GM19193 (cell line): ENCODE measurements at regions not wholly inside any gene's neighbourhood (a gene's known extent, or its start where the extent isn't known, plus 50 kb on each side); places are given as distances from the start of the nearest gene placed in this dataset.

Source experiments
- POLR2A ChIP-seq: IDR thresholded peaks from 4 replicates; pipeline ENCODE4 v1.6.1; 2011; ENCODE audit not compliant: insufficient read depth, insufficient read length; ENCODE audit errors: extremely low read depth

DNA sequence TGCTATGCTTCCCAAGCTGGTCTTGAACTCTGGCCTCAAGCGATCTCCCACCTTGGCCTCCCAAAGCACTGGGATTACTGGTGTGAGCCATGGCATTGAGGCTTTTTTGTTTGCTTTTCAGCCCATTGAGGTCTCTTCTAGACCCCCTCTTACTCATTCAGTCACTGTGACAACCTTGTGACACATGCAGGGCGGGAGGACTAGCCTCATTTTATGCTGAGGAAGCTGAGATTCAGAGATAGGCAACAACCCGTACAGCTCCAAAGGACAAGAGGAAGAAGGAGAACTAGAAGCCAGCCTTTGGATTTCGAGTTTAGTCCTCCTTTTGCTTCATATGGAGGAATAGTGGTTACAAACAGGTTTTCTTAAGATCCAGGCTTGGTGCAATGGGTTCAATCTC, 83.9 kb upstream of the WDR26 start:
- no peak for TF ChIP-seq POLR2A

- no peak for TF ChIP-seq POLR2A
Measured at GRCh38 chr1:224519874-224520273, 85.3 kb upstream of the WDR26 start.

GRCh38 chr1:224520808-224521207, 86.2 kb upstream of the WDR26 start:
- TF ChIP-seq POLR2A: no peak

- TF ChIP-seq POLR2A: no peak
Measured at GRCh38 chr1:224521904-224522734, 87.5 kb upstream of the WDR26 start.

GRCh38 chr1:224523676-224524075, 89.1 kb upstream of the WDR26 start:
- no peak for TF ChIP-seq POLR2A

DNA sequence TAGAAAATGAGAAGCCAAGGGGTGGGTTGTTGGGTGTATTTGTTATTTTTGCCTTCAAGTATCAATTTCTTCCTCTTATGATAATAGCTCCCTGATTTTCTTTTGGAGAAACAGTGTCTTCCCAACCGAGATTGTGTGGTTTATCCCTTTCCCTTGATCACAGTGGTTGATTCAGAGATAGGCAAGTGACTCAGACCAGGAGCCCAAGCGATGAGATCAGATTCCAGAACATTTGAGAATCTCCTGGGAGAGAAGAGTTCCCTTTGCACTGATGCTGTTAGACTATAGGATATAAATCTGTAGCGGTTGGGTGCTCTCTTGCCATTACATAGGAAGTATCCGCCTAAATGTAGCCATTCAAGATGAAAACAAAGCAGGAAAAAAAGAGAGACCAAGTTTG, 90.1 kb upstream of the WDR26 start:
- no peak for TF ChIP-seq POLR2A

- TF ChIP-seq POLR2A: no peak
Measured at GRCh38 chr1:224525411-224526040, 90.6 kb upstream of the CNIH3 start.

DNA sequence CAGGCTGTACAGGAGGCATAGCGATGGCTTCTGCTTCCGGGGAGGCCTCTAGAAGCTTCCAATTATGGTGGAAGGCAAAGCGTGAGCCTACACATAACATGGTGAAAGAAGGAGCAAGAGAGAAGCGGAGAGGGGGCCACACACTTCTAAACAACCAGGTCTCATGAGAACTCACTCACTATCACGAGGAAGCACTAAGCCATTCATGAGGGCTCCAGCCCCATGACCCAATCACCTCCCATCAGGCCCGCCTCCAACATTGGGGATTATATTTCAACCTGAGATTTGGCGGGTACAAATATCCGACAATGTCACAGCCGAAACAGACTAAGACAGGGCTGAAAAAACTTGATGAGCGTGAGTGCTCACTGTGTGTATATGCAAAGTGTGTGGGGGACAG, 89.3 kb upstream of the CNIH3 start:
- no peak for TF ChIP-seq POLR2A

DNA sequence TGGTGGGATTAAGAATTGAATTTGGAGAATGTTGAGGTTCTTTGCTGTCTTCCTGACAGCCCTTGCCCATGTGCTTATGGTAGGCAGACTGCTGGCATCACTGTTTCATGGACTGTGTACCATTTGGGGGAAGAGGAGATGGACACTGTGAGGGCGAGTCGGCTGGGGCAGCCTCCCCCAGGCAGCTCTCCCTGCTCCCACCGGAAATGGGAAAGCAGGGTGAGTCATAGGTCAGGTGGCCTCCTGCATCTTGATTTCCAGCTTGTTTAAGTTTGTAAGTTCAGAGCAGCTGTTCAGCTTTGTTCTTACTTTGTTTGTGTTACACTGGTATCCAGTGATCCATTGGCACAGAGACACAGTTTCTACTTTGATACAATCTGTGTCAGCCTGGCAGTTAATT, 87.2 kb upstream of the CNIH3 start:
- TF ChIP-seq POLR2A: no peak

GRCh38 chr1:224529844-224530243, 86.3 kb upstream of the CNIH3 start:
- no peak for TF ChIP-seq POLR2A

DNA sequence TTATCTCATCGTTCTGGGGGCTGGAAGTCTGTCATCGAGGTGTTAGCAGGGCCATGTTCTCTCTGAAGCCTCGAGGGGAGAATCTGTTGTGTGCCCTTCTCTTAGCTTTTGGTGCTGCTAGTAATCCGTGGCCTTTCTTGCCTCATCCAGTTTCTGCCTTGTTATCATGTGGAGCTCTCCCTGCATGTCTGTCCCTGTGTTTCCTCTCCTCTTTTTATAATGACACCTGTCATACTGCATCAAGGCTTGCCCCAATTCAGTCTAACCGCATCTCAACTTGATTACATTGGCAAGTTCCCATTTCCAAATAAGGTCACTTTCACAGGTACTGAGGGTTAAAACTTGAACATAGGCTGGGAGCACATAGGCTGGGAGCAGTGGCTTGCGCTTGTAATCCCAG, 82.6 kb upstream of the CNIH3 start:
- no peak for TF ChIP-seq POLR2A

DNA sequence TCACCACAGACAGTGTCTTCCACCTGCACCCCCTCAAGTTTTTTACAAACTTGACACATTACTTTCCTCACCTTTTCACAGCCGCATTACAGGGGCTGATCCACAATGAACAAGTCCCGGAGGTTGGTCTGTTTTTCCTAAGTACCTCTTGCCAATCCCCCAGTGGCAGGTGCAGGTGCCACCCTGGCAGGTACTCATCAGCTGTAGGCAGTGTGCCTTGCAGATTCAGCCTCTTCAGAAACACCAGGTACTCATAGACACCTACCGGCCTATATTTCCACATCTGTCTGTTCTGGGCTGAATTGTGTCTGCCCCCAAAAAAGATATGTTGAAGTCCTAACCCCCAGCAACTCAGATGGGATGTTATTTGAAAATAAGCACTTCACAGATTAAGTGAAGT, 81.4 kb upstream of the CNIH3 start:
- no peak for TF ChIP-seq POLR2A

GRCh38 chr1:224535641-224536040, 80.5 kb upstream of the CNIH3 start:
- no peak for TF ChIP-seq POLR2A

GRCh38 chr1:224539971-224540370, 76.1 kb upstream of the CNIH3 start:
- TF ChIP-seq POLR2A: no peak

DNA sequence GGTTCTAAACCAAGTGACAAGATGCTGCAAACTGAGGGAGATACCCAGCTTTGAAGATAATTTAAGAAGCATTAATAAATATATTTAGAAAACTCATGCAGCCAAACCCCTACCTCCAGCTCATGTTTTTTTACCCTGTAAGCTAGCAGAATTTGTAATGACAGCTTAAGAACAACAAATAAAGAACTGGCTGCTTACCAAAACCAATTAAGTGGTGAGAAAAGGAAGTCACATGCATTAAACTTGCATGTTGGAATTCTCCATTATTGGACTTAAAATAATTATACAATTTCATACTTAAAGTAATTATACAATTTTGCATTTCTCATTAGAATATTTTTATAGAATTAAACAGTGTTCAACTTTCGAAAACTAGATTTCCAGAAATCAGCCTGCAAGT, 75.6 kb upstream of the CNIH3 start:
- no peak for TF ChIP-seq POLR2A

- TF ChIP-seq POLR2A: no peak
Measured at GRCh38 chr1:224541072-224541790, 74.9 kb upstream of the CNIH3 start.

DNA sequence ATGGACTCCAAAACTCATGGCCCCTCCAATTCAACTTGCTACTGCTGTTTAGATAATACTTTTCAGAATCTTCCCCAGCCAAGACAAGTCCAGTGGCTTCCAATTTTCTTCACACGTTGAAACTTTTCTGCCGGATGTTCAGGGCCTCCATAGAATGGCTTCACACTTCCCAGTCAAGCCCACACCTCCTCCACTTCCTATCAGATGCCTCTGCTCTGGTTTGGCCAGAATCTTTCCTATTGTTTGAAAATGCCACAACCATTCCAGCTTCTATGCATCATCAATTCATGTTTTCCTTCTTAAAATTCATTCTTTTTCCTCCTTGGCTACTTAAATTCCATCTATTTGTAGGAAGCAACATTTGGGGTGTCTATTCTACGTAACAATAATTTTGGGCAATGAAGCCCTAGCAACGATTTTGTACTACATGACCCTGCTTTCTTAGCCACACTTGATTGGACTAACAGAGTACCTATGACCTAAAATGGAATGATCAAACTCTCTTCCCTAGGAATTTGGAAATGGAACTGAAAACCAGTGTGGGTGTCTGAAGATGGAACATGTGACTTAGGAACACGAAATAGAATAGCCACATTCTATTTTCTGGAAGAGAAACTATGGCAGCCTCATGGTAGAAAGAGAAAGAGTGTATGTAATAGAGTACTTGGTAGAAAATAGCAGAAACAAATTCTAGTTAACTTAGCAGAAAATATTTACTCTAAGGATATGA, 74.1 kb upstream of the CNIH3 start:
- no peak for TF ChIP-seq POLR2A
